OCI-M2 (cell line): ENCODE measurements at regions not wholly inside any gene's neighbourhood (a gene's known extent, or its start where the extent isn't known, plus 50 kb on each side); places are given as distances from the start of the nearest gene placed in this dataset.

Experiments
- DNase-seq: peaks from one replicate; lab custom pipeline; 2025; ENCODE audit not compliant: unreplicated experiment; lab: John Stamatoyannopoulos, UW

GRCh38 chr6:126285871-126286365 is 54.0 kb upstream of the CENPW start:
- DNase-seq, result no peak
